HUES64 (cell line): ENCODE measurements at regions not wholly inside any gene's neighbourhood (a gene's known extent, or its start where the extent isn't known, plus 50 kb on each side); places are given as distances from the start of the nearest gene placed in this dataset.

ENCODE experiments used
- H3K27ac ChIP-seq: 2 replicates; pipeline ENCODE4 v1.7.0; 2013; ENCODE audit warnings: low read depth, low read length, inconsistent platforms
- H3K27me3 ChIP-seq: 2 replicates; pipeline ENCODE4 v1.6.1; 2013; ENCODE audit warnings: mild to moderate bottlenecking, low read length; ENCODE audit not compliant: insufficient read depth
- H3K36me3 ChIP-seq: 2 replicates; pipeline ENCODE4 v1.6.1; 2013; ENCODE audit warnings: mild to moderate bottlenecking, low read length; ENCODE audit not compliant: insufficient read depth
- H3K4me1 ChIP-seq: 2 replicates; pipeline ENCODE4 v1.6.1; 2013; ENCODE audit warnings: mild to moderate bottlenecking, low read length, moderate library complexity; ENCODE audit not compliant: insufficient read depth
- H3K4me3 ChIP-seq: 2 replicates; pipeline ENCODE4 v1.5.1; 2013; ENCODE audit warnings: mild to moderate bottlenecking, low read length, moderate library complexity
- H3K9ac ChIP-seq: 2 replicates; pipeline ENCODE4 v1.6.1; 2013; ENCODE audit warnings: mild to moderate bottlenecking, low read depth, low read length
- H3K9me3 ChIP-seq: 2 replicates; pipeline ENCODE4 v1.6.1; 2013; ENCODE audit warnings: low read depth, low read length; ENCODE audit not compliant: insufficient read depth
- WGBS: fragments of 150-250, 120-280 bp; methylation state at CpG from one replicate; pipeline ENCODE4 v1.1.7; 2013; ENCODE audit warnings: missing lambda C conversion rate; 5-methylcytosine and 5-hydroxymethylcytosine counted together

GRCh38 chr17:71163121-71163812 lies 957.6 kb upstream of the SOX9 start:
- no peak overlapping the region for H3K9ac ChIP-seq
- WGBS = 95% methylated on average over 4 of the region's 6 CpGs
- H3K27ac ChIP-seq = no peak overlapping the region
- H3K27me3 ChIP-seq = no peaks in the 10 kb centered on the region
- no peaks in the 10 kb centered on the region for H3K36me3 ChIP-seq
- H3K4me3 ChIP-seq = no peak overlapping the region
- H3K4me1 ChIP-seq = no peaks in the 10 kb centered on the region
- H3K9me3 ChIP-seq = no peaks in the 10 kb centered on the region

DNA sequence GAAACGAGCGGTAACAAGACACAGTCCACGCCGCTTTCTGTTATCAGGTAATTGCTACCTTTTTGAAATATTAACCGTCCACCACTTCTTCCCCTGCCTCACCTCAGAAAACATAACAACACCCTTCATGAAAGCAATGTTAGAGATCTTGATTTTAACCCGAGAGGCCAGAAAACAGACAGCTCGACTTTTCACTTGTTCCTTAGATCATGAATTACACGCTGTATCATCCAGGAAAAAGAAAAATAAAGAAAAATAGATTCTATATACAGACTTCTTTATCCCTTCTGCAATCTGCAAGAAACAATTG lies 957.1 kb upstream of the SOX9 start:
- Histone ChIP-seq H3K27me3 (no peaks in the 10 kb centered on the region), H3K9me3 (no peaks in the 10 kb centered on the region), H3K36me3 (no peaks in the 10 kb centered on the region), H3K4me3 (no peak overlapping the region), H3K27ac (no peak overlapping the region), H3K4me1 (no peaks in the 10 kb centered on the region), H3K9ac (no peak overlapping the region)
- WGBS = 98% methylated on average over 8 of the region's 8 CpGs

GRCh38 chr17:71164561-71164960 lies 956.3 kb upstream of the SOX9 start:
- Histone ChIP-seq H3K36me3 (no peaks in the 10 kb centered on the region), H3K9me3 (no peaks in the 10 kb centered on the region), H3K4me1 (no peaks in the 10 kb centered on the region), H3K4me3 (no peak overlapping the region), H3K27ac (no peak overlapping the region), H3K9ac (no peak overlapping the region), H3K27me3 (no peaks in the 10 kb centered on the region)
- WGBS = 95% methylated on average over 3 of the region's 3 CpGs

GRCh38 chr17:71166311-71166710 lies 954.5 kb upstream of the SOX9 start:
- Histone ChIP-seq H3K4me1 (no peaks in the 10 kb centered on the region), H3K27me3 (no peaks in the 10 kb centered on the region), H3K27ac (no peak overlapping the region), H3K36me3 (no peaks in the 10 kb centered on the region), H3K9ac (no peak overlapping the region), H3K4me3 (no peak overlapping the region), H3K9me3 (no peaks in the 10 kb centered on the region)
- 89% methylated on average over 1 of the region's 2 CpGs for WGBS

- H3K27me3 ChIP-seq = no peaks in the 10 kb centered on the region
- no peaks in the 10 kb centered on the region for H3K36me3 ChIP-seq
- no peak overlapping the region for H3K27ac ChIP-seq
- H3K9ac ChIP-seq = no peak overlapping the region
- H3K4me3 ChIP-seq = no peak overlapping the region
- WGBS = 75% methylated on average over 5 of the region's 5 CpGs
- H3K4me1 ChIP-seq = no peaks in the 10 kb centered on the region
- no peaks in the 10 kb centered on the region for H3K9me3 ChIP-seq
Observed at GRCh38 chr17:71168053-71168741, 952.6 kb upstream of the SOX9 start.

DNA sequence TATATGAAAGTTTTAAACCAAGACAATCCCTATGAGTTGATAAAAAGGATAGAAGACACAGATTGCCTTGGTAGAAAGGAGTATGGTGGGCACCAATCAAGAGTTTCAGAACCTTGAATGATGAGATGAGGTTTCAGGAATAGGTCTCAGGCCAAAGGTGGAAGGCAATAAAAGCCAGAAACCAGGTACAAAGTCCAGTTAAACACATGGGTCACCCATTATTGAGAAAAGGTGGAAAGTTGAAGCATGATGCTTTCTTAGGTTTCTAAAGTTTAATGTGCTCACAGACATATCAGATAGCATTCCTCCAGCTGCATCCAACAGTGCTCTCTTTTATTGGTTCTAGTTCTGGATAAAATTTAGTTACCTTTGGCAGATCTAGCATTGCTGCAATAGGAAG lies 950.8 kb upstream of the SOX9 start:
- Histone ChIP-seq H3K36me3 (no peaks in the 10 kb centered on the region), H3K4me3 (no peak overlapping the region), H3K27me3 (no peaks in the 10 kb centered on the region), H3K4me1 (no peaks in the 10 kb centered on the region), H3K9me3 (no peaks in the 10 kb centered on the region), H3K9ac (no peak overlapping the region), H3K27ac (no peak overlapping the region)

DNA sequence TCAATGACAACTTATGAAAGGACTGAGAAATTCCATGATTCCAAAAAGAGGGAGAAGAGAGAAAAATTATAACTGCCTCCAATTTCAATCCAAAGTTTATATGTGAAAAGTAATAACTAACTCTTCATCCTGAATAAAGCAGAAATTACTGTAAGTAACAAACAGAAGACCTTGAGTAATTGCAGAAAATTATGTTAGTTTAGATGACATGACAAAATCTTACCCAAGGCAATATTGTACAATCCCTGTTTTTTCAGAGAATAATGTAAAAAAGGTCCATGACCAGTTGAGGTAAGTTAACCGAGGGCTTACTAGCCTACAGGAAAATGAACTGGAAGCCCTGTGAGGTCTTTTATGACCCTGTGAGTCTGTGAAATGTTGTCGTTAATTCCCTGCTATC lies 949.5 kb upstream of the SOX9 start:
- WGBS = 94% methylated on average over 2 of the region's 2 CpGs
- Histone ChIP-seq H3K4me3 (no peak overlapping the region), H3K27ac (no peak overlapping the region), H3K36me3 (no peaks in the 10 kb centered on the region), H3K4me1 (no peaks in the 10 kb centered on the region), H3K9me3 (no peaks in the 10 kb centered on the region), H3K9ac (no peak overlapping the region), H3K27me3 (no peaks in the 10 kb centered on the region)

- Histone ChIP-seq H3K27ac (no peak overlapping the region), H3K27me3 (no peaks in the 10 kb centered on the region), H3K4me3 (no peak overlapping the region), H3K36me3 (no peaks in the 10 kb centered on the region), H3K9ac (no peak overlapping the region), H3K4me1 (no peaks in the 10 kb centered on the region), H3K9me3 (no peaks in the 10 kb centered on the region)
- 83% methylated on average over 2 of the region's 3 CpGs for WGBS
Observed at GRCh38 chr17:71173991-71174390, 946.8 kb upstream of the SOX9 start.

GRCh38 chr17:71176331-71176730 lies 944.5 kb upstream of the SOX9 start:
- no peaks in the 10 kb centered on the region for H3K9me3 ChIP-seq
- WGBS = 93% methylated on average over 1 of the region's 1 CpG
- no peak overlapping the region for H3K27ac ChIP-seq
- H3K9ac ChIP-seq = no peak overlapping the region
- no peak overlapping the region for H3K4me3 ChIP-seq
- H3K27me3 ChIP-seq = no peaks in the 10 kb centered on the region
- H3K36me3 ChIP-seq = no peaks in the 10 kb centered on the region
- H3K4me1 ChIP-seq = no peaks in the 10 kb centered on the region

- no peak overlapping the region for H3K27ac ChIP-seq
- no peaks in the 10 kb centered on the region for H3K36me3 ChIP-seq
- H3K4me1 ChIP-seq = no peaks in the 10 kb centered on the region
- WGBS = 99% methylated on average over 5 of the region's 6 CpGs
- H3K9ac ChIP-seq = no peak overlapping the region
- no peak overlapping the region for H3K4me3 ChIP-seq
- H3K9me3 ChIP-seq = no peaks in the 10 kb centered on the region
- no peaks in the 10 kb centered on the region for H3K27me3 ChIP-seq
Observed at GRCh38 chr17:71176928-71177443, 943.8 kb upstream of the SOX9 start.

- 82% methylated on average over 6 of the region's 6 CpGs for WGBS
- Histone ChIP-seq H3K27me3 (no peaks in the 10 kb centered on the region), H3K4me1 (no peaks in the 10 kb centered on the region), H3K9ac (no peak overlapping the region), H3K36me3 (no peaks in the 10 kb centered on the region), H3K9me3 (no peaks in the 10 kb centered on the region), H3K27ac (no peak overlapping the region), H3K4me3 (no peak overlapping the region)
Observed at GRCh38 chr17:71180801-71181385, 939.9 kb upstream of the SOX9 start.
